ENCODE measurements at regions not wholly inside any gene's neighbourhood (a gene's known extent, or its start where the extent isn't known, plus 50 kb on each side); places are given as distances from the start of the nearest gene placed in this dataset.

DNA sequence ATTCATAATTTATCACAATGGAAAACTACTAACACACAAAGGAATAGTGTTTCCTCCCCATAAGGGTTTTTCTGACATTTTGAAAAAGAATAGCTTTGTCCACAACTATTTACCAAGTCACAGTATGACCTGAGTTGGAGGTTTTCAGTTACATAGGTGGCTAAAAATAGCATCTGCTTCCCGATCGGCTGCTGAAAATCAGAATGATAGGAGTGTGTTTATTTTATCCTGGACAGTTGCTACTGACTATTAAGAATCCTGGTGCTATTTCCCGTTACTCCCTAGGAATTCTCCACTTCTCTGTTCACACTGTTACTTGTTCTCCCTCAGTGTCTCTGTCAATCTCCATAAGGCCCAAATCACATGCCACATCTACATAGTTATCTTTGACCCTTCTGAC, 353.9 kb upstream of the RARB start:
- H3K4me3 ChIP-seq (ENCODE audit: low read depth, low read length): no peak overlapping the region
- TF ChIP-seq, protein P1, sequence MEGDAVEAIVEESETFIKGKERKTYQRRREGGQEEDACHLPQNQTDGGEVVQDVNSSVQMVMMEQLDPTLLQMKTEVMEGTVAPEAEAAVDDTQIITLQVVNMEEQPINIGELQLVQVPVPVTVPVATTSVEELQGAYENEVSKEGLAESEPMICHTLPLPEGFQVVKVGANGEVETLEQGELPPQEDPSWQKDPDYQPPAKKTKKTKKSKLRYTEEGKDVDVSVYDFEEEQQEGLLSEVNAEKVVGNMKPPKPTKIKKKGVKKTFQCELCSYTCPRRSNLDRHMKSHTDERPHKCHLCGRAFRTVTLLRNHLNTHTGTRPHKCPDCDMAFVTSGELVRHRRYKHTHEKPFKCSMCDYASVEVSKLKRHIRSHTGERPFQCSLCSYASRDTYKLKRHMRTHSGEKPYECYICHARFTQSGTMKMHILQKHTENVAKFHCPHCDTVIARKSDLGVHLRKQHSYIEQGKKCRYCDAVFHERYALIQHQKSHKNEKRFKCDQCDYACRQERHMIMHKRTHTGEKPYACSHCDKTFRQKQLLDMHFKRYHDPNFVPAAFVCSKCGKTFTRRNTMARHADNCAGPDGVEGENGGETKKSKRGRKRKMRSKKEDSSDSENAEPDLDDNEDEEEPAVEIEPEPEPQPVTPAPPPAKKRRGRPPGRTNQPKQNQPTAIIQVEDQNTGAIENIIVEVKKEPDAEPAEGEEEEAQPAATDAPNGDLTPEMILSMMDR (IDR thresholded peaks at IDR 0.05; ENCODE audit: low read depth, low read length, missing control alignments): no peak
- DNase-seq (ENCODE audit: low read depth): no peak

DNA sequence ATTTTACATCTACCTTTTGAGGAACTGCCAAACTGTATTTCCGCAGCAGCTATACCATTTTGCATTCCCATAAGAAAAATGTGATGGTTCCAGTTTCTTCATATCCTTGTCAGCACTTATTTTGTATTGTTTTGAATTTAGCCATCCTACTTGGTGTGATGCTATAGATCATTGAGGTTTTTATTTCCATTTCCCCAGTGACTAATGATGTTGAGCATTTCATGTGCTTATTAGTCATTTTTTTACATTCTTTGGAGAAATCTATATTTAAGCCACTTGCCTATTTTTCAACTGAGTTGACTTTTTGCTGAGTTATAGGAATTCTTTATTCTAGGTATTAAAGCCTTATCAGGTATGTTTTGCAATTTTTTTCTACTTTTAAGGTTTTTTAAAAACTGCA, 347.6 kb upstream of the RARB start:
- TF ChIP-seq, protein P1 (IDR thresholded peaks at IDR 0.05; ENCODE audit: low read depth, low read length, missing control alignments): no peak
- DNase-seq (ENCODE audit: low read depth): no peak

DNA sequence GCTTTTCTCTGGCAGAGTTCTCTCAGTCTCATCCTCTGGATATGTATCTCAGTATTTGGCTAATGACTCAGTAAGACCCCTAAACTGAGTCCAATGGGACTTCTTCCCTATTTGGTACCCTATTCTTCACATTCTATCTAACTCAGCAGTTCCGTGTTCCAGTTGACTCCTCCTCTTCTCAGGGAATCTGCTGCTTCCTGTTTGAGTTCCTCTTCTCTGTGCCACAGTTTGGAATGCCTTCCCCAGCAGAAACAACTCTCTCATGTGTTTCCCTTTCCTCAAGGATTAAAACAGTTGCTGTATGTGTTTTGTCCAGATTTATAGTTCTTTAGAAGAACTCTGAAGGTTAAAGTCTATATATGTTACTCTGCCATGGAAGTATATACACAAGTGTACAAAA, 344.0 kb upstream of the RARB start:
- H3K4me3 ChIP-seq (ENCODE audit: low read depth, low read length): no peak overlapping the region
- TF ChIP-seq, protein P1 (IDR thresholded peaks at IDR 0.05; ENCODE audit: low read depth, low read length, missing control alignments): no peak
- DNase-seq (ENCODE audit: low read depth): no peak

More for the DNA sequence above, 347.6 kb upstream of the RARB start:
- no peak overlapping the region for H3K4me3 ChIP-seq (ENCODE audit: low read depth, low read length)

DNA sequence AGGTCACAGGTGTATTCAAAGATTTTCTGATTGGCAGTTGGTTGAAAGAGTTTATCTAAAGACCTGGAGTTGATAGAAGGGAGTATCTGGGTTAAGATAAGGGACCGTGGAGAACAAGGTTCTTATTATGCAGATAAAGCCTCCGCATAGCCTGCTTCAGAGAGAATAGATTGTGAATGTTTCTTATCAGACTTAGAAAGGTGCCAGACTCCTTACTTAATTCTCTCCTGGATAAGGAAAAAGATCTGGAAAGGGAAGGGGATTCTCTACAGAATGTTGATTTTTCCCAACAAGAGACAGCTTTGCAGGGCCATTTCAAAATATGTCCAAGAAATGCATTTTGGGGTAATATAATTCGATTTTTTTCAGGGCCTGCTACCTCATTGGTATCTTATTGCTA, 341.3 kb upstream of the RARB start:
- H3K4me3 ChIP-seq (ENCODE audit: low read depth, low read length): no peak overlapping the region
- no peak for DNase-seq (ENCODE audit: low read depth)
- TF ChIP-seq, protein P1 (IDR thresholded peaks at IDR 0.05; ENCODE audit: low read depth, low read length, missing control alignments): no peak

DNA sequence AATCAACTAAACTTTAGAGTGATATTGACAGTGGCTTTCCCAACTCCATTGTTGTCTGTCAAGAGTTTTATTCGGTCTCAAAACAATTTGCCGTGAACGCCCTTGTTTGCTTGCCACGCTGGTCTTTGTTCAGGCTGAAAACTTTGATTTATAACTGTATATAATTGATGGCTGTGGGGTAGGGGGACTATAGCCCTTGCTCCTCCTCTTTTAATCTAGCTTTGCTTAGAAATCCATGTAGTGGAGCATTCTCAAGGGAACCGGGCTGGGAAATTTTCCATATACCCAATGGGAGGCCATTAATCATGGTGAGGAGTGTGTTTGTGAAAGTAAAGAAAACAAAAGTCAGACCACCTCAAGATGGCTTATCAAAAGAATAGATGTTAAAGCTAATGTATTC, 339.8 kb upstream of the RARB start:
- no peak for DNase-seq (ENCODE audit: low read depth)
- TF ChIP-seq, protein P1 (IDR thresholded peaks at IDR 0.05; ENCODE audit: low read depth, low read length, missing control alignments): no peak

DNA sequence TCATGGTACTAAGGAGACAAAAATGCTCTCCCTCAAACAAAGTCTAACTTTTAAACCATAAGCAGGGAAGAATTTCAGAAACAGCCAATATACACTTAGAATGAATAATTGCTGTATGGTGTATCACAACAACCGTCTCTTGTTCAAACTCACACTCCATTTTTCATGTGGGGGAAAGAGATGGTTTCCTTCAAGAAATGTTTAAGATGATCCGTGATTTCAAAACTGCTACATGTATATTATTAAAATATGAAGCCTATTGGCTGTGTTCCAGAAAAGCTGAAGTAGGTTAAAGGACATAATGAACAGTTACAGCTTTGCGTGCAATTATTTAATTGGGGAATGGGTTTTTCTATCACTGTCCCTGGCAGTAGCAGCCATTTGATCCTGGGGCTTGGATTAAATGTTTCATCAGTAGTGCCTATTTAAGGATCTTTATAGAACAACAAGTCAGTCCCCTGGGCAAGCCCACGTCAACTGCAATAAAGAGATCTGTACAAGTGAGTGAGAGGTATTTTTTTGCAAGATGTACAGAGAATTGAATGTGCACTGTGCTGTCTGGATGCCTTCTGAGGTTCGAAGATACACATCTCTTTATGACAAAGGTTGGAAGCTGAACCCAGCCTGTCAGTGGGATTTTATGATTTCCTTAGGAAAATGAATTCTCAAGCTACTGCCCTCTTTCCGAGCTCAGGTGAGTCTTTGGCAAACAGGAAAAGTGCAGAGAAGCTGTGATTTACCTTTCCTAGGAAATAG, 337.2 kb upstream of the RARB start:
- H3K4me3 ChIP-seq (ENCODE audit: low read depth, low read length): no peak overlapping the region
- DNase-seq (ENCODE audit: low read depth): no peak
- TF ChIP-seq, protein P1 (IDR thresholded peaks at IDR 0.05; ENCODE audit: low read depth, low read length, missing control alignments): no peak

More for the DNA sequence above, 339.8 kb upstream of the RARB start:
- H3K4me3 ChIP-seq (ENCODE audit: low read depth, low read length): no peak overlapping the region

DNA sequence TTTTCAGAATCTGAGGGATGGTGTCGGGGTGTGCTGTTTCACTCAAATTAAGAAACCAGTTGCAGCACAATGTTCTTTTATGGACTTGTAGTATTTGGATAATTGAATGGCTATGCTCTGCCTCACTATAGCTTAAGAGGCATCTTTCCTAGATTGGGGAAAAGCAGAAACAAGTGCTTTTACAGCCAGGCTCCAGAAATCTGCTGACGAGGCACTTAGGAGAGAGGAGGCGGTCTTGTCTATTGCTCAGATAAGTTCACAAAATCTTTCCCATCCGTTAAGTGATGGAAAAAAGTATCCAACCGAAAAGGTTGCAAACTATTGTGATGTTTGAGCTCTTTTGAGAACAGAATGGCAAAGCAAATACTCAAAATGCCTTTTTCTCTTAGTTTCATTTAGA, 336.1 kb upstream of the RARB start:
- H3K4me3 ChIP-seq (ENCODE audit: low read depth, low read length): no peak overlapping the region
- TF ChIP-seq, protein P1 (IDR thresholded peaks at IDR 0.05; ENCODE audit: low read depth, low read length, missing control alignments): no peak
- no peak for DNase-seq (ENCODE audit: low read depth)

All from GM12864 (cell line).